ENCODE measurements at regions not wholly inside any gene's neighbourhood (a gene's known extent, or its start where the extent isn't known, plus 50 kb on each side); places are given as distances from the start of the nearest gene placed in this dataset.

- no peak for DNase-seq (ENCODE audit: extremely low spot score)
- POLR2A ChIA-PET, result no interaction called here
These were observed 218.4 kb upstream of the TMTC4 start for GRCh38 chr13:100892981-100893380.

DNA sequence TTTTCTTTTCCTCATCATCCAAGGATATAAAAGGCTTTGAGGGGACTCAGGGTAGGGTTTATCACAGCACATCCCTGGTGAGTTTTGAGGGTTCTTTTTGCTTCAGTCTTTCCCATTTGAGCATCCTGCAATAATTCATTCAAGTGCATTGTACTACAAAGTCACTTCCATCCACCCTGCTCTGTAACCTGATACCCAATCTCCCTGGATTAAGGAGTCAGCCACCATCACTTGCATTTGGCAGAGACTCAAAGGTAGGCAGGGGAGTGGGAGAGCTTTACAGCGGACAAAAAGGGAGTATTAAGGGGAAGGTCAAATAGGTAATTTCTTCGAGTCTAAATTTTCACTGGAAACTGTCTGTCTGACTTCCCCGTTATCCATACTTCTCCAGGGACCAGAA is 216.1 kb upstream of the TMTC4 start:
- CTCF ChIA-PET, result no interaction called here
- TF ChIP-seq, protein P1, sequence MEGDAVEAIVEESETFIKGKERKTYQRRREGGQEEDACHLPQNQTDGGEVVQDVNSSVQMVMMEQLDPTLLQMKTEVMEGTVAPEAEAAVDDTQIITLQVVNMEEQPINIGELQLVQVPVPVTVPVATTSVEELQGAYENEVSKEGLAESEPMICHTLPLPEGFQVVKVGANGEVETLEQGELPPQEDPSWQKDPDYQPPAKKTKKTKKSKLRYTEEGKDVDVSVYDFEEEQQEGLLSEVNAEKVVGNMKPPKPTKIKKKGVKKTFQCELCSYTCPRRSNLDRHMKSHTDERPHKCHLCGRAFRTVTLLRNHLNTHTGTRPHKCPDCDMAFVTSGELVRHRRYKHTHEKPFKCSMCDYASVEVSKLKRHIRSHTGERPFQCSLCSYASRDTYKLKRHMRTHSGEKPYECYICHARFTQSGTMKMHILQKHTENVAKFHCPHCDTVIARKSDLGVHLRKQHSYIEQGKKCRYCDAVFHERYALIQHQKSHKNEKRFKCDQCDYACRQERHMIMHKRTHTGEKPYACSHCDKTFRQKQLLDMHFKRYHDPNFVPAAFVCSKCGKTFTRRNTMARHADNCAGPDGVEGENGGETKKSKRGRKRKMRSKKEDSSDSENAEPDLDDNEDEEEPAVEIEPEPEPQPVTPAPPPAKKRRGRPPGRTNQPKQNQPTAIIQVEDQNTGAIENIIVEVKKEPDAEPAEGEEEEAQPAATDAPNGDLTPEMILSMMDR (IDR thresholded peaks at IDR 0.05; ENCODE audit: control extremely low read depth, extremely low read depth, low read depth, missing control alignments), result no peak
- no peak for DNase-seq (ENCODE audit: extremely low spot score)
- POLR2A ChIA-PET, result no interaction called here

More at GRCh38 chr13:100892981-100893380, 218.4 kb upstream of the TMTC4 start:
- CTCF ChIA-PET, result interaction anchor here (0.8 to 1.3 kb wide), 2 partner anchors 12 to 28 kb away, joined by 3 read pairs; no protein-coding TSS in a partner anchor
- TF ChIP-seq, protein P1 (IDR thresholded peaks at IDR 0.05; ENCODE audit: control extremely low read depth, extremely low read depth, low read depth, missing control alignments), result no peak

- ChIA-PET POLR2A (no interaction called here), CTCF (no interaction called here)
These were observed 213.1 kb upstream of the TMTC4 start for GRCh38 chr13:100887729-100888151.

DNA sequence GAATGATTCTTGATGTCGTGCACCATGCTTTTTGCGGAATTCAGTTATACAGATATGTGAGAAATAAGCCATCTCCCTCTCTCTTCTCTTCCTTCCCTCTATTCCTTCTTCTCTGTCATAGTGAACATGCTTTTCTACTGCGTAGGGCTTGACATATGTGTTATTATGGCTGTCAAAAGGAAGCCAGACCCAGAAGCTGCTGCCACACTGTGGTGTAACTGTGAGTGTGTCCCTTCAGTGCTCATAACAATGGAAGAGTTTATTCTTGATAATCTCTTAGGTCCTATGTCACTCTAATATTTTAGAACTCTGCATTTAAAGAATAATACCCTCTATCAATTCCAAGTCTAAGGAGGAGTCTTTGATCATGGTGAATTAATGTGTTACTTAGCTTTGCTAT is 208.9 kb upstream of the TMTC4 start:
- DNase-seq (ENCODE audit: extremely low spot score), result no peak
- TF ChIP-seq, protein P1 (IDR thresholded peaks at IDR 0.05; ENCODE audit: control extremely low read depth, extremely low read depth, low read depth, missing control alignments), result no peak
- ChIA-PET POLR2A (no interaction called here), CTCF (no interaction called here)

More at GRCh38 chr13:100887729-100888151, 213.1 kb upstream of the TMTC4 start:
- TF ChIP-seq, protein P1 (IDR thresholded peaks at IDR 0.05; ENCODE audit: control extremely low read depth, extremely low read depth, low read depth, missing control alignments), result no peak
- no peak for DNase-seq (ENCODE audit: extremely low spot score)

- no peak for DNase-seq (ENCODE audit: extremely low spot score)
- TF ChIP-seq, protein P1 (IDR thresholded peaks at IDR 0.05; ENCODE audit: control extremely low read depth, extremely low read depth, low read depth, missing control alignments), result no peak
- ChIA-PET POLR2A (no interaction called here), CTCF (interaction anchor here (1.0 kb wide), 1 partner anchor 12 kb away, joined by 3 read pairs; no protein-coding TSS in a partner anchor)
These were observed 206.8 kb upstream of the TMTC4 start for GRCh38 chr13:100881291-100881864.

DNA sequence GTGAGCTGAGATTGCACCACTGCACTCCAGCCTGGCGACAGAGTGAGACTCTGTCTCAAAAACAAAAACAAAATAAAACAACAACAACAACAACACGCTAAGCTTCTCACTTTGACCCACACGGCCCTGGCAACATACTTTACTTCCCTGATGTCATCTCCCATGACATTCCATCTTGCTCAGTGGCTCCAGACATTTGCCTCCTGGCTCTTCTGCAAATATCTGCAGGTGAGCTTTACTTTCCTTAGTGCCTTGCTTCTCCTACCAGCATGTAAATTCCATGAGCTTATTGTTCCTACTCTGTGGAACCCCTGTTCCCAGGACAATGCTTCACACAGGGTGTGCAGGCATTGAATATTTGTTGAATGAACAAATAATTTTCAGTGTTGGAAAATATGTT is 205.6 kb upstream of the TMTC4 start:
- DNase-seq (ENCODE audit: extremely low spot score), result no peak
- CTCF ChIA-PET, result interaction anchor here (1.0 kb wide), 1 partner anchor 13 kb away, joined by 3 read pairs; no protein-coding TSS in a partner anchor
- TF ChIP-seq, protein P1 (IDR thresholded peaks at IDR 0.05; ENCODE audit: control extremely low read depth, extremely low read depth, low read depth, missing control alignments), result no peak
- POLR2A ChIA-PET, result no interaction called here

All from GM10248 (cell line).